ENCODE measurements at regions not wholly inside any gene's neighbourhood (a gene's known extent, or its start where the extent isn't known, plus 50 kb on each side); places are given as distances from the start of the nearest gene placed in this dataset.

DNA sequence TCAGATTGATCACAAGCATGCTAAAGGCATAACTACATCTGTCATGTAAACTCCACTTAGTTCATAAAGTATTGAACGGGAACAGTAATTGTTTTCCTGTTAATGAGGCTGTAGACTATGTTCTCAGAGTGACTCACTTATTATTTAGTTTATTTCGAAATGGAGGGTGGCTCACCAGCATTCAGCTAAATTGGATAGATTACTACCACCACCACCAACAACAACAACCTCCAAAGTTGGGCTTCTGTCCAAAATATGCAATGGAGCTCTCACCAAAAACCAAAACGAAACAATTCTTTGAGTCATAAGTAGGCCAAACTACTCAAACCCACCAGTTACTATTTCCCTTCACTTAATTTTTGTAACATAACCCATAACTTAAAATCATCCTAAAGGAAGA lies 127.9 kb upstream of the NRBF2 start:
- Histone ChIP-seq H3K4me3 (replicated peaks in 1 of 3; ENCODE audit: insufficient read depth in 1 of 3, low read depth in 1 of 3, low read length in 3 of 3) (no peak overlapping the region), H3K27ac (ENCODE audit: insufficient read depth, low read depth, low read length) (no peak overlapping the region), H2AFZ (ENCODE audit: low read depth, low read length) (no peak overlapping the region), H3K4me1 (ENCODE audit: control insufficient read depth, extremely low read depth, insufficient read depth, low read length) (no peaks in the 10 kb centered on the region), H4K20me1 (replicated peaks; ENCODE audit: control insufficient read depth, extremely low read depth, insufficient read depth, low read length) (no peaks in the 10 kb centered on the region), H3K79me2 (ENCODE audit: control insufficient read depth, insufficient read depth, low read length) (no peaks in the 10 kb centered on the region), H3K4me2 (ENCODE audit: insufficient read depth, low read length) (no peak overlapping the region), H3K36me3 (ENCODE audit: control insufficient read depth in 2 of 2, extremely low read depth in 1 of 2, insufficient read depth in 2 of 2, low read length in 2 of 2) (no peaks in the 10 kb centered on the region), H3K9me1 (replicated peaks; ENCODE audit: control insufficient read depth, extremely low read depth, insufficient read depth, low read length) (no peaks in the 10 kb centered on the region), H3K27me3 (ENCODE audit: control insufficient read depth in 2 of 2, insufficient read depth in 2 of 2, low read length in 2 of 2) (no peaks in the 10 kb centered on the region), H3K9ac (replicated peaks; ENCODE audit: extremely low read depth, insufficient read depth, low read length) (no peak overlapping the region), H3K9me3 (replicated peaks; ENCODE audit: control insufficient read depth, insufficient read depth, low read length) (no peaks in the 10 kb centered on the region)
- ChIA-PET POLR2A (no interaction called here), CTCF (interaction anchor here (1.1 to 1.5 kb wide), 3 partner anchors 21 to 153 kb away, joined by 3 to 4 read pairs (median 3); no protein-coding TSS in a partner anchor)
- DNase-seq (ENCODE audit: low read depth, low spot score) (no peak), FAIRE-seq (no peak)
- TF ChIP-seq POLR2AphosphoS5 (IDR thresholded peaks at IDR 0.05; ENCODE audit: insufficient read depth, low read depth, low read length) (no peak), POLR2A (IDR thresholded peaks at IDR 0.05; ENCODE audit: low read depth, low read length) (no peak), FOS (IDR thresholded peaks at IDR 0.05; ENCODE audit: borderline replicate concordance, insufficient read depth, low read length) (no peak), EZH2 (IDR thresholded peaks at IDR 0.05; ENCODE audit: borderline replicate concordance, low read depth, low read length, severe bottlenecking) (no peak), MYC (IDR thresholded peaks at IDR 0.05; ENCODE audit: low read depth, low read length) (no peak), JUN (IDR thresholded peaks at IDR 0.05; ENCODE audit: borderline replicate concordance, insufficient read depth, insufficient read length, low read depth) (no peak), GATA2 (IDR thresholded peaks at IDR 0.05; ENCODE audit: insufficient read depth, insufficient read length, low read depth, low read length) (no peak)
- TF ChIP-seq, protein P1, sequence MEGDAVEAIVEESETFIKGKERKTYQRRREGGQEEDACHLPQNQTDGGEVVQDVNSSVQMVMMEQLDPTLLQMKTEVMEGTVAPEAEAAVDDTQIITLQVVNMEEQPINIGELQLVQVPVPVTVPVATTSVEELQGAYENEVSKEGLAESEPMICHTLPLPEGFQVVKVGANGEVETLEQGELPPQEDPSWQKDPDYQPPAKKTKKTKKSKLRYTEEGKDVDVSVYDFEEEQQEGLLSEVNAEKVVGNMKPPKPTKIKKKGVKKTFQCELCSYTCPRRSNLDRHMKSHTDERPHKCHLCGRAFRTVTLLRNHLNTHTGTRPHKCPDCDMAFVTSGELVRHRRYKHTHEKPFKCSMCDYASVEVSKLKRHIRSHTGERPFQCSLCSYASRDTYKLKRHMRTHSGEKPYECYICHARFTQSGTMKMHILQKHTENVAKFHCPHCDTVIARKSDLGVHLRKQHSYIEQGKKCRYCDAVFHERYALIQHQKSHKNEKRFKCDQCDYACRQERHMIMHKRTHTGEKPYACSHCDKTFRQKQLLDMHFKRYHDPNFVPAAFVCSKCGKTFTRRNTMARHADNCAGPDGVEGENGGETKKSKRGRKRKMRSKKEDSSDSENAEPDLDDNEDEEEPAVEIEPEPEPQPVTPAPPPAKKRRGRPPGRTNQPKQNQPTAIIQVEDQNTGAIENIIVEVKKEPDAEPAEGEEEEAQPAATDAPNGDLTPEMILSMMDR (IDR thresholded peaks at IDR 0.05; ENCODE audit: extremely low read depth in 1 of 2, insufficient read depth in 1 of 2, low read depth in 1 of 2, low read length in 2 of 2): no peak
- TF ChIP-seq, protein P2, sequence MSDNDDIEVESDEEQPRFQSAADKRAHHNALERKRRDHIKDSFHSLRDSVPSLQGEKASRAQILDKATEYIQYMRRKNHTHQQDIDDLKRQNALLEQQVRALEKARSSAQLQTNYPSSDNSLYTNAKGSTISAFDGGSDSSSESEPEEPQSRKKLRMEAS (IDR thresholded peaks at IDR 0.05; ENCODE audit: insufficient read depth, insufficient read length): no peak
- intact Hi-C loops (cut with micrococcal nuclease) (loop anchor here (5.0 kb wide), 1 partner anchor 152 kb away; no protein-coding TSS in a partner anchor), dilution Hi-C loops (cut with MboI; ENCODE audit: extremely low pct_ligation_motif_present, low sequenced_read_pairs) (no loop called here)
- no TSS peak for BruUV-seq (replicated peaks)

All from endothelial cell of umbilical vein (primary cell).